GM23338 (cell line): ENCODE measurements at regions not wholly inside any gene's neighbourhood (a gene's known extent, or its start where the extent isn't known, plus 50 kb on each side); places are given as distances from the start of the nearest gene placed in this dataset.
A peak's percentile ranks its signal among the peaks of the same experiment; 100 is the strongest.
"Not testable (repeated sequence)": the region's sequence is repeated elsewhere in the genome, so short reads cannot be mapped to it uniquely, and the experiment has no call there.

ENCODE experiments used
- ATAC-seq: fragments of 200-7000 bp; cut with Tn5 transposase; 3 replicates; pipeline ENCODE4 v1.9.1; 2020
- DNase-seq: peaks from one replicate; pipeline ENCODE4 v3.0.0-alpha.2; 2015; ENCODE audit warnings: low spot score
- H2AFZ ChIP-seq: fragments of 200-600 bp; sonication (generic); 2 replicates; pipeline ENCODE4 v1.8.0; 2016; ENCODE audit warnings: antibody characterized with exemption, mild to moderate bottlenecking, moderate library complexity
- H3F3A ChIP-seq: fragments of 200-600 bp; sonication (generic); replicated peaks from 2 replicates; pipeline ENCODE4 v1.8.0; 2017; ENCODE audit warnings: antibody characterized with exemption, mixed run types, low read depth
- H3K27ac ChIP-seq: fragments of 200-600 bp; sonication (generic); 2 replicates; pipeline ENCODE4 v1.6.1; 2016; ENCODE audit warnings: low read depth
- H3K27me3 ChIP-seq: fragments of 200-600 bp; sonication (generic); 2 replicates; pipeline ENCODE4 v1.8.0; 2016; ENCODE audit warnings: mild to moderate bottlenecking, mixed run types, moderate library complexity; ENCODE audit not compliant: insufficient read depth
- H3K36me3 ChIP-seq: fragments of 200-600 bp; sonication (generic); 2 replicates; pipeline ENCODE4 v1.8.0; 2016; ENCODE audit warnings: mild to moderate bottlenecking; ENCODE audit not compliant: insufficient read depth
- H3K4me1 ChIP-seq: fragments of 200-600 bp; sonication (generic); 2 replicates; pipeline ENCODE4 v1.8.0; 2016; ENCODE audit warnings: mild to moderate bottlenecking, moderate library complexity; ENCODE audit not compliant: insufficient read depth
- H3K4me2 ChIP-seq: fragments of 200-600 bp; sonication (generic); 2 replicates; pipeline ENCODE4 v1.7.1; 2017; ENCODE audit warnings: mixed run types
- H3K4me3 ChIP-seq: fragments of 200-600 bp; sonication (generic); 2 replicates; pipeline ENCODE4 v1.6.1; 2016; ENCODE audit warnings: mixed run types
- H3K79me2 ChIP-seq: fragments of 200-600 bp; sonication (generic); replicated peaks from 2 replicates; pipeline ENCODE4 v1.8.0; 2017; ENCODE audit warnings: mild to moderate bottlenecking; ENCODE audit not compliant: insufficient read depth
- H3K9me2 ChIP-seq: fragments of 200-600 bp; sonication (generic); 2 replicates; pipeline ENCODE4 v1.8.0; 2017; ENCODE audit not compliant: insufficient read depth
- H4K20me1 ChIP-seq: fragments of 200-600 bp; sonication (generic); replicated peaks from 2 replicates; pipeline ENCODE4 v1.8.0; 2017; ENCODE audit warnings: mild to moderate bottlenecking; ENCODE audit not compliant: insufficient read depth
- H3K27ac Mint-ChIP-seq: 2 replicates; pipeline ENCODE4 v1.8.0; 2020; ENCODE audit warnings: inconsistent platforms, mild to moderate bottlenecking, moderate library complexity, mixed read lengths
- H3K27me3 Mint-ChIP-seq: 3 replicates; pipeline ENCODE4 v1.8.0; 2022; ENCODE audit warnings: low read depth, mild to moderate bottlenecking, moderate library complexity, mixed read lengths, inconsistent platforms; ENCODE audit not compliant: insufficient read depth, poor library complexity
- H3K36me3 Mint-ChIP-seq: 3 replicates; pipeline ENCODE4 v1.8.0; 2021; ENCODE audit warnings: low read depth, mild to moderate bottlenecking, inconsistent platforms, moderate library complexity, mixed read lengths
- H3K4me1 Mint-ChIP-seq: 3 replicates; pipeline ENCODE4 v1.8.0; 2020; ENCODE audit warnings: mild to moderate bottlenecking, inconsistent platforms, mixed read lengths
- H3K4me3 Mint-ChIP-seq: 3 replicates; pipeline ENCODE4 v1.8.0; 2021; ENCODE audit warnings: moderate library complexity, mild to moderate bottlenecking, inconsistent platforms, mixed read lengths
- H3K9me3 Mint-ChIP-seq: 3 replicates; pipeline ENCODE4 v1.8.0; 2020; ENCODE audit warnings: moderate library complexity, mild to moderate bottlenecking, inconsistent platforms, mixed read lengths
- CREB1 ChIP-seq: fragments of 250-450 bp; sonication (Bioruptor Pico); IDR thresholded peaks from 2 replicates; pipeline ENCODE4 v1.5.0; 2020; ENCODE audit warnings: low read depth, mild to moderate bottlenecking, moderate library complexity
- EZH2 ChIP-seq: fragments of 200-600 bp; sonication (generic); IDR thresholded peaks from one replicate; pipeline ENCODE4 v1.8.0; 2017; ENCODE audit warnings: antibody characterized with exemption, mild to moderate bottlenecking, low read depth; ENCODE audit not compliant: unreplicated experiment
- EZH2phosphoT487 ChIP-seq: fragments of 200-600 bp; sonication (generic); IDR thresholded peaks from one replicate; pipeline ENCODE4 v1.8.1; 2018; ENCODE audit warnings: antibody characterized with exemption; ENCODE audit not compliant: unreplicated experiment
- JUNB ChIP-seq: IDR thresholded peaks from one replicate; pipeline ENCODE4 v1.6.1; 2016; ENCODE audit warnings: antibody characterized with exemption; ENCODE audit not compliant: unreplicated experiment
- NANOG ChIP-seq: IDR thresholded peaks from 2 replicates; pipeline ENCODE4 v1.6.1; 2016; ENCODE audit warnings: antibody characterized with exemption, borderline replicate concordance
- ZNF114 ChIP-seq: fragments of 250-450 bp; sonication (Bioruptor Pico); IDR thresholded peaks from 2 replicates; pipeline ENCODE4 v1.5.0; 2020; ENCODE audit warnings: mild to moderate bottlenecking, moderate library complexity
- ZNF462 ChIP-seq: fragments of 250-450 bp; sonication (Bioruptor Pico); IDR thresholded peaks from 2 replicates; pipeline ENCODE4 v1.5.0; 2020; ENCODE audit warnings: mild to moderate bottlenecking, moderate library complexity

- H3K27ac ChIP-seq, H3K27me3 ChIP-seq, H3K27me3 Mint-ChIP-seq, H3K9me2 ChIP-seq, H3K4me3 Mint-ChIP-seq, H3K4me3 ChIP-seq, H3K9me3 Mint-ChIP-seq, H3K36me3 Mint-ChIP-seq, H3K79me2 ChIP-seq, H3K36me3 ChIP-seq, H3K4me2 ChIP-seq, H3K27ac Mint-ChIP-seq, H4K20me1 ChIP-seq, DNase-seq, H3F3A ChIP-seq: not testable (repeated sequence)
- peak overlapping the region; percentile 91; the same call in 1 of the 2 replicates for H2AFZ ChIP-seq
- peak; percentile 52 for ATAC-seq
- H3K4me1 ChIP-seq: peaks cover 19% of the 10 kb centered on the region
- H3K4me1 Mint-ChIP-seq: peaks cover 29% of the 10 kb centered on the region
These were observed 159.7 kb upstream of the SH3BP4 start for GRCh38 chr2:234792096-234792495.

GRCh38 chr2:234790380-234790779 lies 161.4 kb upstream of the SH3BP4 start:
- TF ChIP-seq ZNF114 (CRISPR knock-in tag): no peak
- TF ChIP-seq EZH2: no peak
- no peaks in the 10 kb centered on the region for H3K36me3 Mint-ChIP-seq
- no peak overlapping the region for H3K27ac Mint-ChIP-seq
- Histone ChIP-seq H3K36me3 (no peaks in the 10 kb centered on the region), H3K9me2 (no peaks in the 10 kb centered on the region), H3K27ac (no peak overlapping the region), H3F3A (no peaks in the 10 kb centered on the region), H3K4me3 (no peak overlapping the region), H4K20me1 (no peaks in the 10 kb centered on the region; the same call in 1 of the 2 replicates), H3K4me2 (no peak overlapping the region), H2AFZ (no peak overlapping the region; the same call in 1 of the 2 replicates), H3K4me1 (peaks cover 19% of the 10 kb centered on the region), H3K79me2 (no peaks in the 10 kb centered on the region), H3K27me3 (no peaks in the 10 kb centered on the region)
- peaks cover 33% of the 10 kb centered on the region for H3K4me1 Mint-ChIP-seq
- H3K4me3 Mint-ChIP-seq: no peak overlapping the region
- ATAC-seq (no peak), DNase-seq (no peak)
- H3K9me3 Mint-ChIP-seq: no peaks in the 10 kb centered on the region
- peaks cover 11% of the 10 kb centered on the region for H3K27me3 Mint-ChIP-seq

GRCh38 chr2:234789556-234790325 lies 162.1 kb upstream of the SH3BP4 start:
- no peaks in the 10 kb centered on the region for H3K36me3 Mint-ChIP-seq
- H3K27ac ChIP-seq: no peak overlapping the region

More at GRCh38 chr2:234789556-234790325, 162.1 kb upstream of the SH3BP4 start:
- H3K79me2 ChIP-seq: no peaks in the 10 kb centered on the region
- no peaks in the 10 kb centered on the region; the same call in 1 of the 2 replicates for H4K20me1 ChIP-seq
- no peaks in the 10 kb centered on the region for H3F3A ChIP-seq
- no peak overlapping the region for H2AFZ ChIP-seq
- Mint-ChIP-seq H3K4me3 (no peak overlapping the region), H3K9me3 (no peaks in the 10 kb centered on the region), H3K27me3 (peaks cover 11% of the 10 kb centered on the region), H3K4me1 (peaks cover 33% of the 10 kb centered on the region), H3K27ac (no peak overlapping the region)
- DNase-seq (no peak), ATAC-seq (no peak)
- H3K4me3 ChIP-seq: no peak overlapping the region
- no peak overlapping the region for H3K4me2 ChIP-seq
- TF ChIP-seq ZNF462 (CRISPR knock-in tag) (no peak), JUNB (no peak), EZH2 (no peak), ZNF114 (CRISPR knock-in tag) (no peak), CREB1 (no peak), EZH2phosphoT487 (no peak), NANOG (no peak)
- H3K9me2 ChIP-seq: no peaks in the 10 kb centered on the region
- peaks cover 19% of the 10 kb centered on the region for H3K4me1 ChIP-seq
- H3K27me3 ChIP-seq: no peaks in the 10 kb centered on the region
- no peaks in the 10 kb centered on the region for H3K36me3 ChIP-seq
